ENCODE measurements at regions not wholly inside any gene's neighbourhood (a gene's known extent, or its start where the extent isn't known, plus 50 kb on each side); places are given as distances from the start of the nearest gene placed in this dataset.

GRCh38 chr3:27824312-27825200 is 102.4 kb upstream of the EOMES start:
- Histone ChIP-seq H3K9me3 (ENCODE audit: control insufficient read depth in 1 of 2, insufficient read depth in 1 of 2, low read depth in 1 of 2, low read length in 2 of 2) (no peaks in the 10 kb centered on the region), H3K36me3 (ENCODE audit: control insufficient read depth in 1 of 2, insufficient read depth in 2 of 2, low read length in 2 of 2) (no peaks in the 10 kb centered on the region), H3K27ac (ENCODE audit: low read depth, low read length) (no peak overlapping the region), H3K79me2 (ENCODE audit: insufficient read depth, low read length) (no peaks in the 10 kb centered on the region), H3K27me3 (ENCODE audit: insufficient read depth, low read length) (no peaks in the 10 kb centered on the region), H3K4me2 (ENCODE audit: low read length) (no peak overlapping the region), H2AFZ (ENCODE audit: low read depth, low read length, poor library complexity, severe bottlenecking) (no peak overlapping the region), H4K20me1 (ENCODE audit: insufficient read depth) (no peaks in the 10 kb centered on the region), H3K9me2 (ENCODE audit: insufficient read depth) (no peaks in the 10 kb centered on the region), H3K4me3 (replicated peaks in 1 of 2; ENCODE audit: low read depth in 1 of 2, low read length in 2 of 2) (no peak overlapping the region), H3K4me1 (ENCODE audit: control insufficient read depth in 1 of 2, insufficient read depth in 2 of 2, low read length in 2 of 2) (no peaks in the 10 kb centered on the region), H3K9ac (ENCODE audit: low read length) (no peak overlapping the region)
- no peak for TF ChIP-seq SP1 (IDR thresholded peaks at IDR 0.05; ENCODE audit: low read depth)
- no peak for TF ChIP-seq JUND (IDR thresholded peaks at IDR 0.05)
- no peak for TF ChIP-seq RAD21 (IDR thresholded peaks at IDR 0.05; ENCODE audit: low read depth)
- TF ChIP-seq, protein P1, sequence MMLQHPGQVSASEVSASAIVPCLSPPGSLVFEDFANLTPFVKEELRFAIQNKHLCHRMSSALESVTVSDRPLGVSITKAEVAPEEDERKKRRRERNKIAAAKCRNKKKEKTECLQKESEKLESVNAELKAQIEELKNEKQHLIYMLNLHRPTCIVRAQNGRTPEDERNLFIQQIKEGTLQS (IDR thresholded peaks at IDR 0.05): no peak
- TF ChIP-seq YY1 (IDR thresholded peaks at IDR 0.05; ENCODE audit: extremely low read depth, insufficient replicate concordance, low read depth, low read length): no peak
- no peak for TF ChIP-seq FOSL1 (IDR thresholded peaks at IDR 0.05; ENCODE audit: low read depth)
- no peak for TF ChIP-seq POLR2A (IDR thresholded peaks at IDR 0.05; ENCODE audit: borderline replicate concordance, extremely low read depth, insufficient read depth, insufficient read length)
- no peak for TF ChIP-seq EZH2phosphoT487 (IDR thresholded peaks at IDR 0.05; ENCODE audit: borderline replicate concordance)
- TF ChIP-seq, protein P2, sequence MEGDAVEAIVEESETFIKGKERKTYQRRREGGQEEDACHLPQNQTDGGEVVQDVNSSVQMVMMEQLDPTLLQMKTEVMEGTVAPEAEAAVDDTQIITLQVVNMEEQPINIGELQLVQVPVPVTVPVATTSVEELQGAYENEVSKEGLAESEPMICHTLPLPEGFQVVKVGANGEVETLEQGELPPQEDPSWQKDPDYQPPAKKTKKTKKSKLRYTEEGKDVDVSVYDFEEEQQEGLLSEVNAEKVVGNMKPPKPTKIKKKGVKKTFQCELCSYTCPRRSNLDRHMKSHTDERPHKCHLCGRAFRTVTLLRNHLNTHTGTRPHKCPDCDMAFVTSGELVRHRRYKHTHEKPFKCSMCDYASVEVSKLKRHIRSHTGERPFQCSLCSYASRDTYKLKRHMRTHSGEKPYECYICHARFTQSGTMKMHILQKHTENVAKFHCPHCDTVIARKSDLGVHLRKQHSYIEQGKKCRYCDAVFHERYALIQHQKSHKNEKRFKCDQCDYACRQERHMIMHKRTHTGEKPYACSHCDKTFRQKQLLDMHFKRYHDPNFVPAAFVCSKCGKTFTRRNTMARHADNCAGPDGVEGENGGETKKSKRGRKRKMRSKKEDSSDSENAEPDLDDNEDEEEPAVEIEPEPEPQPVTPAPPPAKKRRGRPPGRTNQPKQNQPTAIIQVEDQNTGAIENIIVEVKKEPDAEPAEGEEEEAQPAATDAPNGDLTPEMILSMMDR (IDR thresholded peaks at IDR 0.05 in 2 of 3, conservative IDR thresholded peaks at IDR 0.05 in 1 of 3; ENCODE audit: borderline replicate concordance in 1 of 3, insufficient read depth in 1 of 3, low read depth in 2 of 3, low read length in 2 of 3): no peak
- TF ChIP-seq ZNF274 (IDR thresholded peaks at IDR 0.05; ENCODE audit: low read depth, low read length): no peak
- TF ChIP-seq, protein P3, sequence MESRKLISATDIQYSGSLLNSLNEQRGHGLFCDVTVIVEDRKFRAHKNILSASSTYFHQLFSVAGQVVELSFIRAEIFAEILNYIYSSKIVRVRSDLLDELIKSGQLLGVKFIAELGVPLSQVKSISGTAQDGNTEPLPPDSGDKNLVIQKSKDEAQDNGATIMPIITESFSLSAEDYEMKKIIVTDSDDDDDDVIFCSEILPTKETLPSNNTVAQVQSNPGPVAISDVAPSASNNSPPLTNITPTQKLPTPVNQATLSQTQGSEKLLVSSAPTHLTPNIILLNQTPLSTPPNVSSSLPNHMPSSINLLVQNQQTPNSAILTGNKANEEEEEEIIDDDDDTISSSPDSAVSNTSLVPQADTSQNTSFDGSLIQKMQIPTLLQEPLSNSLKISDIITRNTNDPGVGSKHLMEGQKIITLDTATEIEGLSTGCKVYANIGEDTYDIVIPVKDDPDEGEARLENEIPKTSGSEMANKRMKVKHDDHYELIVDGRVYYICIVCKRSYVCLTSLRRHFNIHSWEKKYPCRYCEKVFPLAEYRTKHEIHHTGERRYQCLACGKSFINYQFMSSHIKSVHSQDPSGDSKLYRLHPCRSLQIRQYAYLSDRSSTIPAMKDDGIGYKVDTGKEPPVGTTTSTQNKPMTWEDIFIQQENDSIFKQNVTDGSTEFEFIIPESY (IDR thresholded peaks at IDR 0.05; ENCODE audit: extremely low read depth, insufficient replicate concordance, low read length): no peak
- TF ChIP-seq, protein P4, sequence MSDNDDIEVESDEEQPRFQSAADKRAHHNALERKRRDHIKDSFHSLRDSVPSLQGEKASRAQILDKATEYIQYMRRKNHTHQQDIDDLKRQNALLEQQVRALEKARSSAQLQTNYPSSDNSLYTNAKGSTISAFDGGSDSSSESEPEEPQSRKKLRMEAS (IDR thresholded peaks at IDR 0.05): no peak
- TF ChIP-seq EGR1 (IDR thresholded peaks at IDR 0.05; ENCODE audit: low read depth): no peak
- ChIA-PET POLR2A (no interaction called here), RAD21 (ENCODE audit: low non-redundant PET in 1 of 2, low total read pairs in 2 of 2, uncharacterized antibody in 2 of 2, unreplicated experiment in 2 of 2) (interaction anchor here in 1 of 2 experiments (0.6 kb wide), 1 partner anchor 36 kb away, joined by 4 read pairs; no protein-coding TSS in a partner anchor), CTCF (no interaction called here)
- DNase-seq (ENCODE audit: low read depth, low spot score): no peak
- BruUV-seq (replicated peaks): no TSS peak
- intact Hi-C loops (cut with micrococcal nuclease): no loop called here
- ATAC-seq: no peak
